ENCODE measurements at regions not wholly inside any gene's neighbourhood (a gene's known extent, or its start where the extent isn't known, plus 50 kb on each side); places are given as distances from the start of the nearest gene placed in this dataset.

DNA sequence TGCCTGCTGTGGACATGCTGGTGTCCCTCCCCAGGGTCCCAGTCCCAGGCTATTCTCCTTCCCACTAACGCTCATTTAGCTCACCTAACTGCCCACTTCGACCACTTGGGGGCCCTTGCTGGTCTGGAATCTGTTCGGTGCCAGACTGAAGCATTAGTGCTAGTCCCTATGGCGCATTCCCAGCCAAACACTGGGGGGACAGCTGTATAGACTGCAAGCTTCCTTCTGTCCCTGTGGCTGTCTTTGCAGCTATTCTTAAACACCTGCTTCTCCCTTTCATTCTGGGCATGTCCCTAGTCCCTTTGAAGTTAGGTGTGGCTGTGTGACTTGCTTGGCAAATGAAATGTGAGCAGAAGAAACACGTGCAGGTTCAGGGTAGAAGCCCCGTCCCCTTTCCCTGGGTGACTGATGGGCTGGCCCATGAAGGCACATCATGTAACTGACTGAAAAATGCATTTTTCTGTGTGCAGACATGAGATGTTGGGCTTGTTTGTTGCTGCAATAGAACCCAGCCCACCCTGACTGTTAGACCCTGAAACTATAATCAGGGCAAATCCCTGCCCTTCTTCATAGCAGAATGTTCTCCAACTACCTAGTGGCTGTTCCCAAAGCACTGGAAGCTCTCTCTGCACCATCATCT lies 134.4 kb downstream of the BARX1 start:
- TF ChIP-seq, protein P1, sequence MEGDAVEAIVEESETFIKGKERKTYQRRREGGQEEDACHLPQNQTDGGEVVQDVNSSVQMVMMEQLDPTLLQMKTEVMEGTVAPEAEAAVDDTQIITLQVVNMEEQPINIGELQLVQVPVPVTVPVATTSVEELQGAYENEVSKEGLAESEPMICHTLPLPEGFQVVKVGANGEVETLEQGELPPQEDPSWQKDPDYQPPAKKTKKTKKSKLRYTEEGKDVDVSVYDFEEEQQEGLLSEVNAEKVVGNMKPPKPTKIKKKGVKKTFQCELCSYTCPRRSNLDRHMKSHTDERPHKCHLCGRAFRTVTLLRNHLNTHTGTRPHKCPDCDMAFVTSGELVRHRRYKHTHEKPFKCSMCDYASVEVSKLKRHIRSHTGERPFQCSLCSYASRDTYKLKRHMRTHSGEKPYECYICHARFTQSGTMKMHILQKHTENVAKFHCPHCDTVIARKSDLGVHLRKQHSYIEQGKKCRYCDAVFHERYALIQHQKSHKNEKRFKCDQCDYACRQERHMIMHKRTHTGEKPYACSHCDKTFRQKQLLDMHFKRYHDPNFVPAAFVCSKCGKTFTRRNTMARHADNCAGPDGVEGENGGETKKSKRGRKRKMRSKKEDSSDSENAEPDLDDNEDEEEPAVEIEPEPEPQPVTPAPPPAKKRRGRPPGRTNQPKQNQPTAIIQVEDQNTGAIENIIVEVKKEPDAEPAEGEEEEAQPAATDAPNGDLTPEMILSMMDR (IDR thresholded peaks at IDR 0.05; ENCODE audit: control insufficient read depth, insufficient read depth, low read depth, low read length, missing control alignments), result no peak
- no peak overlapping the region for H3K4me3 ChIP-seq (ENCODE audit: control insufficient read depth, low read depth, low read length)
- DNase-seq (ENCODE audit: low read depth), result no peak

DNA sequence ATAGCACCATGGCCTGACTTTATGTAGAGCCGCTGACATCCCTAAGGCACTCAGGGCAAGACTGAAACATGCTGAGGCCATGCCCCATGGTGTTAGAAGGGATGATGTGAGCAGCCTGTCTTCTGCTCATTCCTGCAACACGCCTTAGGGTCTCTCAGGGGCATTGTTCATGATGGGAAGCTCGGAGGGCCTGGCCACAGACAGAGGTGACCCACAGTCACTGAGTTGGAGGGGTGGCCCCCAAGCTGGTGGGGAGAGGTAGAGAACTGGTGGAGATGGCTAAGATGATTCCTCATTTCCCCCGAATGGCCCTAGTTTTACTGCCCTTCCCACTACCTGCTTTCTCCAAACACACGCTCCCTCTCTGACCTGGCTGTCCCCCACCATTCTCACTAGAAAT lies 135.2 kb downstream of the BARX1 start:
- TF ChIP-seq, protein P1 (IDR thresholded peaks at IDR 0.05; ENCODE audit: control insufficient read depth, insufficient read depth, low read depth, low read length, missing control alignments), result no peak
- H3K4me3 ChIP-seq (ENCODE audit: control insufficient read depth, low read depth, low read length), result no peak overlapping the region
- no peak for DNase-seq (ENCODE audit: low read depth)

DNA sequence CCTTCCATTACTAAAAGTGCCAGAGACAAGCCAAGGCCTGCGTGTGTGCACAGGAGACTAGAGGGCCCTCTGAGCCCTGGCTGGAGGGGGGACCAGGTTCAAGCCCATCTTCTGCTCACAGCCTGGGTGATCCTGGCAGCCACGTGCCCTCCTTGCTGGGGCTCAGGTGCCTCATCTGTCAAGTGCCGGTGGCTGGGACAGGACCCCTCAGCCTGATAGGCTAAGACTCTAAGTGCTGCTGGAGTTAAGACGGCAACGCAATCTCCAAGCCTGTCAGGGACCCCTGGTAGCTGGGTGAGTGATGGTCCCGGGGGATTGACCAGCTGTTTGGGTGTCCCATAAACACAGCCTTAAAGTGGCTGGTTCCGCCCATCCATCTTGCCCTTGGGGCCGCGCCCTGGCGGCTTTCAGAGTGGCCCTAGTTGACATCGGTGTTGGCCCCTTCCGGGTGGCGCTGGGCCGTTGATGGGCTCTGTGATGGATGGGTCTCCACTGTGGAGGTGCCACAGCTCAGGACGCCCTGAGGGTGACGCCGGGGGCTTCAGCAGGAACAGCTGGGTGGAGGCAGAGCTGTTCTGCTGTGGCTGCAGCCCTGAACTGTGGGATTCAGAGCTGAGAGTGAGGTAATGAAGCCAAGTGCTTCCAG lies 136.2 kb downstream of the BARX1 start:
- H3K4me3 ChIP-seq (ENCODE audit: control insufficient read depth, low read depth, low read length), result no peak overlapping the region
- TF ChIP-seq, protein P1 (IDR thresholded peaks at IDR 0.05; ENCODE audit: control insufficient read depth, insufficient read depth, low read depth, low read length, missing control alignments), result no peak
- DNase-seq (ENCODE audit: low read depth), result no peak

DNA sequence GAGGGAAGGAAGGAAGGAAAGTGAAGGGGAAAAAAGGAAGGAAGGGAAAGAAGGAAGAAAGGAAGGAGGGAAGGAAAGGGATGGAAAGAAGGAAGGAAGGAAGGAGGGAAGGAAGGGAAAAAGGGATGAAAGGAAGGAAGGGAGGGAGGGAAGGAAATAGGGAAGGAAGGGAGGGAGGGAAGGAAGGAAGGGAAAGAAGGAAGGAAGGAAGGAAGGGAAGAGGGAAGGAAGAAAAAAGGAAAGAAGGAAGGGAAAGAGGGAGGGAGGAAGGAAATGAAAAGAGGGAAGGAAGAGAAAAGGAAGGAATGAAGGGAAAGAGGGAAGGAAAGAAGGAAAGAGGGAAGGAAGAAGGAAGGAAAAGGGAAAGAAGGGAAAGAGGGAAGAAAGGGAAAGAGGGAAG lies 136.9 kb downstream of the BARX1 start:
- no peak for DNase-seq (ENCODE audit: low read depth)
- TF ChIP-seq, protein P1 (IDR thresholded peaks at IDR 0.05; ENCODE audit: control insufficient read depth, insufficient read depth, low read depth, low read length, missing control alignments), result no peak
- H3K4me3 ChIP-seq (ENCODE audit: control insufficient read depth, low read depth, low read length), result no peak overlapping the region

DNA sequence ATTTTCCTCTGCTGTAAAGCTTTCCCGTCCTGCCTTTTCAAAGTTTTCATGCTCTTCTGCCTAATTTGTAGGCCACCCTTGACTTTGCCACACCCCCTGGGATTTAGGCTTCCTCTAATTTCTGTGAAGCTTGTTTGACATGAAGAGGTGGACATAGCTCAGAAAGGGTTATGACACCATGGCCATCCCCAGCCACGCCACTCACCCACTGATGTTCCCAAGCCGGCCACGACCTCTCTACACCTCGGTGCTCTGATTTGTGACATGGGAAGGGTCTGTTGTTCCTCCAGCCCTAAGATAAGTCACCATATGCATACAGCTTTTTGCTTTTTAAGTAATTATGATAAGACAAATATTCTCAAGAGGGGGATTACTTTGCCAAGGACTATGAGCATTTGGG lies 139.5 kb downstream of the BARX1 start:
- TF ChIP-seq, protein P1 (IDR thresholded peaks at IDR 0.05; ENCODE audit: control insufficient read depth, insufficient read depth, low read depth, low read length, missing control alignments), result no peak
- no peak for DNase-seq (ENCODE audit: low read depth)
- no peak overlapping the region for H3K4me3 ChIP-seq (ENCODE audit: control insufficient read depth, low read depth, low read length)

DNA sequence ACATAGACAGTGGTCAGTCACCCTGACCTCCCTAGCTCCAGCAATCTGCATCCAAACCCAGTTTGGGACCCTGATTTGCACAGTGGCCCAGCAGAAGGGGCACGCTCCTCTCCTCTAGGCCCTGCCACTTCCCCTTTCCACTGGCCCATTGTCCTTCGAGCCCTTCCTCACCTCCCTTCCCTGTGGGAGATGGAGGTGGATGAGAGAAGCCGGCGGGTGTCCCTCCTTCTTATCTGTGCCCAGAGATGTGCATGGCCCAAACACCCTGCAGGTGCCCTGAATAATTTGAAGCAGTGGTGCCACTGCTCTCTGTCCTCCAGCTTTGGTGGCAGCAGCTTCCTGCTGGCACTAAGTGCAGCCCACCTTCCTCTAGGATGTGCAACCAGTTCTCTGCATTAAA lies 140.0 kb downstream of the BARX1 start:
- TF ChIP-seq, protein P1 (IDR thresholded peaks at IDR 0.05; ENCODE audit: control insufficient read depth, insufficient read depth, low read depth, low read length, missing control alignments), result no peak
- no peak for DNase-seq (ENCODE audit: low read depth)
- no peak overlapping the region for H3K4me3 ChIP-seq (ENCODE audit: control insufficient read depth, low read depth, low read length)

Measured in AG09309 (cell line).